Central memory CD8-positive, alpha-beta T cell (primary cell): ENCODE measurements at regions not wholly inside any gene's neighbourhood (a gene's known extent, or its start where the extent isn't known, plus 50 kb on each side); places are given as distances from the start of the nearest gene placed in this dataset.
"Not testable (repeated sequence)": the region's sequence is repeated elsewhere in the genome, so short reads cannot be mapped to it uniquely, and the experiment has no call there.

Experiments
- ATAC-seq: fragments of 150-1000 bp; cut with Tn5 transposase; replicated peaks from 2 replicates; pipeline ENCODE4 v1.10.0; 2022; ENCODE audit warnings: mild to moderate bottlenecking, moderate FRiP score, moderate number of reproducible peaks; ENCODE audit not compliant: poor library complexity, severe bottlenecking; ENCODE audit errors: extremely low read depth
- DNase-seq, 2 donors: peaks; one replicate each; pipeline ENCODE4 v3.0.0; 2021; ENCODE audit warnings: low spot score in 2 of 2
- H3K27ac Mint-ChIP-seq: one replicate; pipeline ENCODE4 v1.8.0; 2022; ENCODE audit warnings: low read depth, mild to moderate bottlenecking, moderate library complexity, mixed read lengths
- H3K27me3 Mint-ChIP-seq: one replicate; pipeline ENCODE4 v1.8.0; 2022; ENCODE audit warnings: mixed read lengths
- H3K36me3 Mint-ChIP-seq: one replicate; pipeline ENCODE4 v1.8.0; 2022; ENCODE audit warnings: mild to moderate bottlenecking, moderate library complexity, mixed read lengths; ENCODE audit not compliant: insufficient read depth
- H3K4me1 Mint-ChIP-seq: one replicate; pipeline ENCODE4 v1.8.0; 2022; ENCODE audit warnings: mixed read lengths
- H3K4me3 Mint-ChIP-seq: one replicate; pipeline ENCODE4 v1.8.0; 2022; ENCODE audit warnings: mild to moderate bottlenecking, moderate library complexity, mixed read lengths
- H3K9me3 Mint-ChIP-seq: one replicate; pipeline ENCODE4 v1.8.0; 2022; ENCODE audit warnings: mixed read lengths

DNA sequence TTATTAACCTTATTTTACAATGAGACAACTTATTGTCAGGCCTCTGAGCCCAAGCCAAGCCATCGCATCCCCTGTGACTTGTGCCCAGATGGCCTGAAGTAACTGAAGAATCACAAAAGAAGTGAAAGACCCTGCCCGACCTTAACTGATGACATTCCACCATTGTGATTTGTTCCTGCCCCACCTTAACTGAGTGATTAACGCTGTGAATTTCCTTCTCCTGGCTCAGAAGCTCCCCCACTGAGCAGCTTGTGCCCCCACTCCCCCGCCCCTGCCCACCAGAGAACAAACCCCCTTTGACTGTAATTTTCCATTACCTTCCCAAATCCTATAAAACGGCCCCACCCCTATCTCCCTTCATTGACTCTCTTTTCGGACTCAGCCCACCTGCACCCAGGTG, 224.0 kb upstream of the DUSP10 start:
- DNase-seq, ATAC-seq, H3K9me3 Mint-ChIP-seq, H3K27ac Mint-ChIP-seq, H3K27me3 Mint-ChIP-seq, H3K4me3 Mint-ChIP-seq, H3K4me1 Mint-ChIP-seq, H3K36me3 Mint-ChIP-seq: not testable (repeated sequence)

DNA sequence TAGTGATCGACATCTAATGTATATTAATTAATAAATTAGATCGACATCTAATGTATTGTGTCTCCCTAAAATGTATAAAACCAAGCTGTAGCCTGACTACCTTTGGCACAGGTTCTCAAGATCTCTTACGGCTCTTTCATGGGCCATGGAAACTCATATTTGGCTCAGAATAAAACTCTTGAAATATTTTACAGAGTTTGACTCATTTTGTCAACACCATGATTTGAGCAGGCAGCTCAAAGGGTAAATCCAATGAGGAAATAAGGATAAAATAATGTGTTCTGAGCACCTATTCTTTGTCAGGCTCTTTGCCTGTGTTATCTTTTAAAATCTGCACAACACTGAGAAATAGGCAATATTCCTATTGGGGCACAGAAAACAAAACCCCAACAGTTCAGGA, 223.4 kb upstream of the DUSP10 start:
- DNase-seq = no peak
- H3K36me3 Mint-ChIP-seq = peaks cover 1% of the 10 kb centered on the region

DNA sequence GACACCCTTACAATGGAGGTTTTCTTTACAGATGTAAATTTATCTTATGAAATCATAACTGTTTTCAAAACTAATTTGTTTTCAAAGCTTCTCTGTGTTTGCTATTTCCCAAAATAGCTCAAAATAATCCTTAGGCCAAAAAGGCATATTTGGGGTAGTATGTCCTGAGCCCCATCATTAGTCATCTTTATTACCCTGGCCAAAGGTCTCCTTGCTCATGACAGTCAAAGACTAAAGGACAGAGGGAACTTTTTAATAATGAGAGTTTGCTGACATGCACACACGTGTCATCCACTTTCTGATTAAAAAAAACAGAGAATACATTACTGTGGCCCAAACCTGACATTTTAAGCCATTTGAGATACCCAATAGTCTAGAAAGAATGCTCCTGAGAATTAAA, 221.9 kb upstream of the DUSP10 start:
- peaks cover 1% of the 10 kb centered on the region for H3K36me3 Mint-ChIP-seq
- DNase-seq = no peak
- no peaks in the 10 kb centered on the region for H3K27me3 Mint-ChIP-seq
- peaks cover 9% of the 10 kb centered on the region for H3K4me1 Mint-ChIP-seq
- ATAC-seq = no peak
- H3K27ac Mint-ChIP-seq = no peak overlapping the region
- H3K9me3 Mint-ChIP-seq = no peaks in the 10 kb centered on the region
- no peak overlapping the region for H3K4me3 Mint-ChIP-seq

More for the DNA sequence above, 223.4 kb upstream of the DUSP10 start:
- Mint-ChIP-seq H3K9me3 (no peaks in the 10 kb centered on the region), H3K27ac (no peak overlapping the region), H3K4me3 (no peak overlapping the region), H3K27me3 (no peaks in the 10 kb centered on the region), H3K4me1 (peaks cover 9% of the 10 kb centered on the region)
- no peak for ATAC-seq

DNA sequence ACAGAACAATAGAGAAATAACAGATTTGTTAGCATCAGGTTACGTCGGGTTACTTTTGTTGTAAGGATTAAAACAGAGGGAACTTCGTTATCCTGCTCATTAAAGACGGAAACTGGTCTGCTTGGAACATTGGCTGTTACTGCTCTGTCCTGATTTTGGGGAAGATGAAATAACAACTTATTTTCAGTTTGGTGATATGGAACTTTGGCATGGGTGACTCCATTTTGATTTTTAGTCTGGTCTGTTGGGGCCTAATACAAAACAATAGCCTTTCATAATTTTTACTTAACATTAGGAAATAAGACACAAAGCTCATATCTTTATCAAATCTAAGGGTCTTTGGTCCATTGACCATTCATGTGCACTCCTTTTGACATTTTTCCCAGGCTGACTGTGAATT, 220.5 kb upstream of the DUSP10 start:
- Mint-ChIP-seq H3K4me1 (peaks cover 9% of the 10 kb centered on the region), H3K9me3 (no peaks in the 10 kb centered on the region), H3K27me3 (no peaks in the 10 kb centered on the region), H3K36me3 (peaks cover 1% of the 10 kb centered on the region), H3K27ac (no peak overlapping the region), H3K4me3 (no peak overlapping the region)
- ATAC-seq (no peak), DNase-seq (no peak)

DNA sequence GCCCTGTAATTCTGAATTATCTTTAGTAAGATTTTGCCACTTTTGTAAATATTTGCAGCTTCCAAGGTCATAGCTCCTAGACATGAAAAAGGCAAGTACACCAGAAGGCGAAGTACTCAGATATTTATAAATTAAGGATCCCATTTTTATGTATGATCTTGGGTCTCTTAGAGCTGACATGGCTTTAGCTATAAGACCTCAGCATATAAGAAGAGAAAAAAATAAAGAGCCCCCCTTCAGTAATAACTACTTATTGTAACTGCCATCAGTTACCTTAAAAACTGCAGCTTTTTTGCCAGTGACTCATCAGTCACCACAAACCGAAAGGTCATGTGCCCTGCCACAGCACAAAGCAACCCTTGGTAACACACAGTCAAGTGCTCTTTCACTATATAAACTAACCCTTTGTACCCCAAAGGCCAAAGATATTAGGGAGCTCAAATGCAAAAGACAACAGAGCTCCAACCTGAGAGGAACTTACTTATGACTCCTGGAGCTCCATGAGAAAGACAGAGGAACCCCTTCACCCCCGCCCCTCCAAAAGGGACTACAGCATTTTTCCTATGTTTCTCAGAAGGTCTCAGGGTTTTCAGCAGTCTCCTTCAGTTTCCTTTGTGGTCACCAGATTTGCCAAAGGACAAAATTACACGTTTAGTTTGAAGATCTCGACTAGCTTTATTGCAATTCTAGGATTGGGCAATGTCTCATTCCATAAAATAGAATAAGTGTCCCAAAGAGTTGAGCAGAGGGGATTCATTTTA, 219.8 kb upstream of the DUSP10 start:
- no peak for DNase-seq
- Mint-ChIP-seq H3K9me3 (no peaks in the 10 kb centered on the region), H3K27me3 (no peaks in the 10 kb centered on the region), H3K4me3 (no peak overlapping the region), H3K4me1 (peaks cover 9% of the 10 kb centered on the region), H3K27ac (no peak overlapping the region), H3K36me3 (no peaks in the 10 kb centered on the region)
- peak; percentile 67 for ATAC-seq

DNA sequence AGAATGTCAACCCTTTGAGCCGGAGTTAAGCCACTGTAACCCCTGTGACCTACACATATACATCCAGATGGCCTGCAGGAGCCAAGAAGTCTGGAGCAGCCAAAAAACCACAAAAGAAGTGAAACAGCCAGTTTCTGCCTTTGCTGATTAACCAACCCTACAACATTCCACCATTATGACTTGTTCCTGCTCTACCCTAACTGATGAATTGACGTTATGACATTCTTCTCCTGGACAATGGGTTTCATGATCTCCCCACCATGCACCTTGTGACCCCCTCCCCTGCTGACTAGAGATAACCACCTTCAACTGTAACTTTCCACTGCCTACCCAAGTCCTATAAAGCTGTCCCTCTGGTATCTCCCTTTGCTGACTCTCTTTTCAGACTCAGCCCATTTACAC, 216.3 kb upstream of the DUSP10 start:
- H3K27me3 Mint-ChIP-seq, H3K4me3 Mint-ChIP-seq, DNase-seq, H3K9me3 Mint-ChIP-seq, H3K27ac Mint-ChIP-seq, ATAC-seq, H3K36me3 Mint-ChIP-seq, H3K4me1 Mint-ChIP-seq: not testable (repeated sequence)

DNA sequence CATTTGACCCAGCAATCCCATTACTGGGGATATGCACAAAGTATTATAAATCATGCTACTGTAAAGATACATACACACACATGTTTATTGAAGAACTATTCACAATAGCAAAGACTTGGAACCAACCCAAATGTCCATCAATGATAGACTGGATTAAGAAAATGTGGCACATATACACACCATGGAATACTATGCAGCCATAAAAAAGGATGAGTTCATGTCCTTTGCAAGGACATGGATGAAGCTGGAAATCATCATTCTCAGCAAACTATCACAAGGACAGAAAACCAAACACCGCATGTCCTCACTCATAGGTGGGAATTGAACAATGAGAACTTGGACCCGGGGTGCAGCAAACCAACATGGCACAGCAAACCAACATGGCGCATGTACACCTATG, 215.5 kb upstream of the DUSP10 start:
- not testable (repeated sequence) for H3K36me3 Mint-ChIP-seq, ATAC-seq, H3K27ac Mint-ChIP-seq, H3K4me3 Mint-ChIP-seq, H3K9me3 Mint-ChIP-seq, H3K4me1 Mint-ChIP-seq, DNase-seq, H3K27me3 Mint-ChIP-seq

DNA sequence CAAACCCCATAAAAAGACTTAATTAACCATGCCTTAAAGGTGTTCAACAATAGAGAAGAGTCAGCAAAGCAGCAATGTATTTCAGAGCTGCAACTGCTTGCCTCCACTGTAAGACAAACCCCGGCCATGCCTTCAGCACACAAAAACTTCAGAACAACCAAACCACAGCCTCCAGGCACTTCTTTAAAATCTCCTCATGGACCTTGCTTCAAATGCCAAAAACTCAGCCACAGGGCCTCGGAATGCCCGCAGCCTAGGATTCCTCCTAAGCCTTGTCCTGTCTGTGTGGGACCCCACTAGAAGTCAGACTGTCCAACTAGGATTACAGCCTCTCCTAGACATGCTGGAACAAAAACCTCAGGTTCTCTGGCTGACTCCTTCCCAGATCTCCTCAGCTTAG, 208.1 kb upstream of the DUSP10 start:
- H3K4me1 Mint-ChIP-seq = no peaks in the 10 kb centered on the region
- H3K9me3 Mint-ChIP-seq = peaks cover 2% of the 10 kb centered on the region
- H3K27me3 Mint-ChIP-seq = no peaks in the 10 kb centered on the region
- no peak overlapping the region for H3K4me3 Mint-ChIP-seq
- DNase-seq (no peak), ATAC-seq (no peak)
- no peak overlapping the region for H3K27ac Mint-ChIP-seq
- no peaks in the 10 kb centered on the region for H3K36me3 Mint-ChIP-seq

DNA sequence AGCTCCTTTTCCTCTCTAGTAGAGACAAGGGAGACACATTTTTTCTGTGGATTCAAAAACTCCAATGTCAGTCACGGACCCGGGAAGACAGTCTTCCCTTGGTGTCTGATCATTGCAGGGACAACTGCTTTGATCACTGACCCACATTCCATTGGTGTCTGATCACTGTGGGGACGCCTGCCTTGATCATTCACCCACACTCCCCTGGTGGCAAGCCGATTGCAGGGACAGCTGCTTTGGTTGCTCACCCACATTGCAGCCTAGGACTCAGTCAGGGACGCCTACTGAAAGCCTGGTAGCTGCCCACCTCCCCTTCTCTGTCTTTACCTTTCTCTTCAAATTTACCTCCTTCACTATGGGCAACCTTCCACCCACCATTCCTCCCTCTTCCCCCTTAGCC, 206.6 kb upstream of the DUSP10 start:
- H3K27me3 Mint-ChIP-seq = no peaks in the 10 kb centered on the region
- no peaks in the 10 kb centered on the region for H3K4me1 Mint-ChIP-seq
- ATAC-seq (no peak), DNase-seq (no peak)
- no peak overlapping the region for H3K27ac Mint-ChIP-seq
- H3K36me3 Mint-ChIP-seq = no peaks in the 10 kb centered on the region
- H3K9me3 Mint-ChIP-seq = peaks cover 11% of the 10 kb centered on the region
- H3K4me3 Mint-ChIP-seq = no peak overlapping the region

DNA sequence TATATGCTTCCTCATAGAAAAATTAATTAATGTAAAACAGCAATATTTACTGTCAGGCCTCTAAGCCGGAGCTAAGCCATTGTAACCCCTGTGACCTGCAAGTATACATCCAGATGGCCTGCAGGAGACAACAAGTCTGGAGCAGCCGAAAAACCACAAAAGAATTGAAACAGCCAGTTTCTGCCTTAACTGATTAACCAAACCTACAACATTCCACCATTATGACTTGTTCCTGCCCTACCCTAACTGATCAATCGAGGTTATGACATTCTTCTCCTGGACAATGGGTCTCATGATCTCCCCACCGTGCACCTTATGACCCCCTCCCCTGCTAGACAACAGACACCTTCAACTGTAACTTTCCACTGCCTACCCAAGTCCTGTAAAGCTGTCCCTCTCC, 205.8 kb upstream of the DUSP10 start:
- Mint-ChIP-seq H3K4me3 (no peak overlapping the region), H3K9me3 (peaks cover 11% of the 10 kb centered on the region), H3K36me3 (no peaks in the 10 kb centered on the region), H3K27me3 (no peaks in the 10 kb centered on the region), H3K4me1 (no peaks in the 10 kb centered on the region), H3K27ac (no peak overlapping the region)
- no peak for ATAC-seq
- no peak for DNase-seq

DNA sequence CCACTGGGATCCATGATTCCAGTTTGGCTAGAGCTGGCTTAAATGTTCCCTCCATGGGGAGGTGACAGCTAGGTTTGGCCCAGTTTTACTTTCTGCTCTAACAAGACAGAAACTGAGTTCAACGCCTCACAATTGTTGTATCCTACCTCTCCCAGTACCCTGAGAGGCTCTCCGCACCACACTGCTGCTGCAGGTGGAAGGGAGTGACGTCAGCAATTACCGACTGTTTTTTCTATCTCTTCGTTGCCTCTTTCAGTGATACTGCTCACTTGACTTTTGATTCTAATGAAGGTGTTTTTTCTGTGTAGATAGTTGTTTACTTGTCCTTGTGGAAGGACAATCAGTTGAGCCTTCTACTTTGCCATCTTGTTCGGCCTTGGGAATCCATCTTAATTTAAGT, 204.9 kb upstream of the DUSP10 start:
- H3K27ac Mint-ChIP-seq = no peak overlapping the region
- no peak for ATAC-seq

DNA sequence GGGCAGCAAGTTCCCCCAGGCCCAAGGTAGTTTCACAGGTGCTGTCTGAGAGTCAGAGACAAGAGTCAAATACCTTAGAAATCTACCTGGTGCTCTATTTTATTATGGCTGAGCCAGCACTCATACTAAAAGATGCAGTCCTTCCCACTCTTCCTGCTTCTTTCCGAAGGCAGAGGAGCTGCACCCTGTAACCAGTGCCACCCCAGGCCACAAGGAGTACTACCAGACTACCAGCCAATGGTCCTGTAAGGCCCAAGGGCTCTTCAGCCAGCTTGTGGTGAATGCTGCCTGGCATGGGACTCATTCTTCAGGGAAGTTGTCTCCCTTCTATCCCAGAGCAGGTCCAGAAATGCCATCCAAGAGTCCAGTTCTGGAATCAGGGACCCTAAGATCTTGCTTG, 203.8 kb upstream of the DUSP10 start:
- ATAC-seq (no peak), DNase-seq (no peak)
- no peaks in the 10 kb centered on the region for H3K36me3 Mint-ChIP-seq
- no peak overlapping the region for H3K4me3 Mint-ChIP-seq
- peaks cover 11% of the 10 kb centered on the region for H3K9me3 Mint-ChIP-seq
- no peaks in the 10 kb centered on the region for H3K27me3 Mint-ChIP-seq
- H3K27ac Mint-ChIP-seq = no peak overlapping the region
- no peaks in the 10 kb centered on the region for H3K4me1 Mint-ChIP-seq

More for the DNA sequence above, 204.9 kb upstream of the DUSP10 start:
- Mint-ChIP-seq H3K9me3 (peaks cover 11% of the 10 kb centered on the region), H3K36me3 (no peaks in the 10 kb centered on the region), H3K4me1 (no peaks in the 10 kb centered on the region), H3K4me3 (no peak overlapping the region), H3K27me3 (no peaks in the 10 kb centered on the region)
- no peak for DNase-seq

DNA sequence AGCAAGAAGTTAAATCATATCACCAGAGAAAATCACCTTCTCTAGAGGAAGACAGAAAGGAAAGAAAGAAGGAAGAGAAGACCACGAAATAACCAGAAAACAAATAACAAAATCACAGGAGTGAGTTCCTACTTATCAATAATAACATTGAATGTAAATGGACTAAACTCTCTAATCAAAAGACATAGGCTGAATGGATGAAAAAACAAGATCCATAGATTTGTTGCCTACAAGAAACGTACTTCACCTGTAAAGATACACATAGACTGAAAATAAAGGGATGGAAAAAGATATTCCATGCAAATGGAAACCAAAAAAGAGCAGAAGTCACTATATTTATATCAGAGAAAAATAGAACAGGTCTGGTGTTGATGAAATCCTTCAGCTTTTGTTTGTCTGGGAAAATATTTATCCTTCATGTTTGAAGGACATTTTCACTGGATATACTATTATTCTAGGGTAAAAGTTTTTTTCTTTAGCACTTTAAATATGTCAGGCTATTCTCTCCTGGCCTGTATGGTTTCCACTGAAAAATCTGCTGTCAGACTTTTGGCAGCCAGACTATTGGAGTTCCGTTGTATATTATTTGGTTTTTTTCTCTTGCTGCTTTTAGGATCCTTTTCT, 202.5 kb upstream of the DUSP10 start:
- no peak for DNase-seq
- no peak for ATAC-seq
- peaks cover 11% of the 10 kb centered on the region for H3K9me3 Mint-ChIP-seq
- H3K36me3 Mint-ChIP-seq = no peaks in the 10 kb centered on the region
- H3K4me3 Mint-ChIP-seq = no peak overlapping the region
- no peaks in the 10 kb centered on the region for H3K27me3 Mint-ChIP-seq
- no peaks in the 10 kb centered on the region for H3K4me1 Mint-ChIP-seq
- H3K27ac Mint-ChIP-seq = no peak overlapping the region
